Kasumi-1 (cell line): ENCODE measurements at regions not wholly inside any gene's neighbourhood (a gene's known extent, or its start where the extent isn't known, plus 50 kb on each side); places are given as distances from the start of the nearest gene placed in this dataset.
"Not testable (repeated sequence)": the region's sequence is repeated elsewhere in the genome, so short reads cannot be mapped to it uniquely, and the experiment has no call there.

Source experiments
- DNase-seq, 2 experiments: peaks; one replicate each; lab custom pipeline; 2025; lab: John Stamatoyannopoulos, UW

- DNase-seq = no peak
Measured at GRCh38 chr2:121049950-121050585, 234.9 kb downstream of the TFCP2L1 start.

DNA sequence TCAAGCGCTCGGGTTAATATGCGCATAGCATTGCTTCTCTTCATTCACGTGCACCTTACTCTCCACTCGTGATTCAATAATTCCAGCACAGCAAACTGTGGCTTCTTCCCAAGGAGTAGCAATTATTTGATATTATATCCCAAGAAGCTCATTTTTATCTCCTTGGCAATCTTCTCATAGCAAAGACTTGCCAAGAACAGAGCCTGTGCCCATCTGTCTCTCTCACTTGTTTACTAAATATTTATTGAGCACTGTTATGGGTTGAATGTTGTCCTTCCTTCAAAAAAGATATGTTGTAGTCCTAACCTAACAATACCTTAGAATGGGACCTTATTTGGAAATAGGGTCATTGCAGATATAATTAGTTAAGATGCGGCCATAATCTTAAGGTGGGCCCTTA is 233.7 kb downstream of the TFCP2L1 start:
- no peak for DNase-seq

- DNase-seq = no peak
Measured at GRCh38 chr2:121052023-121052422, 233.0 kb downstream of the TFCP2L1 start.

DNA sequence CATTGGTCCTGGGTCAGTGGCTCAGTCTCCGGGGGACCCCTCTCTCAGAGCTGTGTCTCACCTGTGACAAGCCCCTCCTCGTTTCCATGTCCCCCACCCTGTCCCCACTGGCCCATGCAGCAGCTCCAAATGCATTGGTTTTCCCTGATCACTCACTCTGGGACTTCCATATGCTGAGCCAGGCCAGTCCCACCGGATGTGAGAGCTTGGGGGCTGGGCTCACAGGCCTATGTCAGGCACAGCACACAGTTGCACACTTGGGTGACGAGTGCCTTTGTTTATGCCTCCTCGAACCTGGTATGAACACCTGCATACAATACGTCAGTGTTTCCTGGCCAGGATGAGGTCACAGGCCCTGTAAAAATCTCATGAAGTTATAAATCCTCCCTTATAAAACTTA is 232.5 kb downstream of the TFCP2L1 start:
- no peak for DNase-seq

DNA sequence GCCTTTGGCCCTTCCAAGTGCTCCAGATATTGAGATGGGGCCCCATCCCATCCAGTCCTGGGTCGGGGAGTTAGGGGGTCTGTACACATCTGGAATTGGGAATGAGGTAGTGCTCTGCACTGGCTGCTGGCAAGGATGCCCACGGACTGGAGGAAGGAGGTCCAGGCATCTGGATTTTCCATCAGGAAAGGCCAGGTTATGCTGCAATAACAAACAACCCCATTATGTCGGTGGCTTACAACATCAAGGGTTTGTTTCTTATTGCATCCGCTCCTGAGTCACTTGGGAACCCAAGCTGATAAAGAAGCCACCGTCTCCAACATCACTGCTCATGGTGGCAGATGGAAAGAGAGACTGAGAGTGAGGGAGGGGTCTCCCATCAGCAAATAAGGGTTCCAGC is 229.9 kb downstream of the TFCP2L1 start:
- DNase-seq = no peak

DNA sequence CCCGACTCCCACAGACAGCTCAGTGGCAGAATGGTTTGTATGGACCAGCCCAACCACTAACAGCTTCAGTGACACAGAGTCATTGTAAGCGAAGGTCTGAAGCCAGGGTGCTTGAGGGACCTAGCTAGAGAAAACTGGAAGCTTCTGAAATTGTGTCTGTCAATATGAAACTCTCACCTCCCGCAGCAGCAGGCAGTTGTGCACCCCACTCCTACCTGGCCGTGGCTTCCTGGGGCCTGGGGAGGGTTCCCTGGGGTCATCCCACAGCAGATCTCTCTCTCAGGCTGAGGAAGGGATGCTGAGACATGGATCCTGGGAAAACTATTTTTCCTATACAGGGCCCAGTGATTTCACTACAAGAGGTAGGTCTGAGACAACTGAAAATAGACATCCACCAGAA is 229.5 kb downstream of the TFCP2L1 start:
- no peak for DNase-seq

- no peak for DNase-seq
Measured at GRCh38 chr2:121058852-121059558, 226.0 kb downstream of the TFCP2L1 start.

GRCh38 chr2:121059651-121060649 is 225.1 kb downstream of the TFCP2L1 start:
- no peak for DNase-seq

- no peak for DNase-seq
Measured at GRCh38 chr2:121061633-121062032, 223.4 kb downstream of the TFCP2L1 start.

DNA sequence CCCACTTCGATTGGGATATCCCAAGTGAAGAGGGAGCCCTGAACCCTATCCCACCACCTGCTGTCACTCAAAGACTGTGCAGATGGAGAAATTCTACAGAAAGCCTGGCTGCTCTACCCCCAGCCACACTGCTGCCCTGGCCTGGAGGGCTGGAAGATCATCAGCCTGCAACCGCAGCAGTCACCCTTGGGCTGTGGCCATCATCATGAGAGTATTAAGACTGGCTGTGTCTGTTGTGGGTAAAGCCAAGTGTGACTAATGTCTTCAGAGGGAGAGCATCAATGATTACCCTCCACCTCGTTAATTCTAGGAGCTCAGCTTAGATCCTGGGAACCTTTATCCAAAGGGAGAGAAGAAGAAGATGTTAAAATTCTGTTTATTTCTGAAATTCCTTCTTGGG is 221.5 kb downstream of the TFCP2L1 start:
- DNase-seq = no peak

DNA sequence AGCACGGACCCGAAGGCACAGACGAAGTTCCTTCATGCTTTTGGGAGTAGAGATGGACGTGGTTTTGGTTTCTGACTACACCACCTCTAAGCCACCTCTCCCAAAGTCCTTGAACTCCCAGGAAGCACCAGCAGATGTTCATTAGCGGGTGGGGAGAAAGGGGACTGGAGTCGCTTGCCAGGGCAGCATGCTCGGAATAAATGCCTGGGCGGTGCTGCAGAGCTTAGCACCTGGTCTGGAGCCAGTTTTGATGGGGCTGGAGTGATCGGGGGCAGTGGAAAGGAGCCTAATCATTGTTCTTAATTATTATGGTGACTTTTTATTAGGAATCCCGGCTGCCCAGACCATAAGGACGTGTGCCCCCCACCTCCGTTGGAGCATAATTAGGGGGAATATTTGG is 220.8 kb downstream of the TFCP2L1 start:
- no peak for DNase-seq

- DNase-seq = no peak
Measured at GRCh38 chr2:121065239-121065638, 219.8 kb downstream of the TFCP2L1 start.

DNA sequence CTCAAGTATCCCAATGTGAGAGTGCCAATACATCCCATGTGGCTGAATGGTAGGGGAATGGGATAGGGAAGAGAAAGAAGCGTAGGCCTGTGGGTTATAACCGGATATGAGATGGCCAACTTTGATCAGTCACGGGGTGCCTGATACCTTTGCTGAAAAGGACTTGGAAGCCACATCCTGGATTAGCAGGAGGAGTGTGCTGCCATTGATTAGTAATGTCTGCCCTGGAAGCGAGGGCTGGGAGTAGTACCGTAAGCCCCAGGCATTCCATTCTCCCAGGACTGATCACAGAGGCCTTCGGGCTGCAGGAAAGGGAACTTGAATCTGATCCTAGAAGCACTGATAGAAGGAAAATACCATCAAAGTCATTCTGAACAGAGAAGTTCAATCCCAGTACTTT is 218.5 kb downstream of the TFCP2L1 start:
- DNase-seq = no peak

DNA sequence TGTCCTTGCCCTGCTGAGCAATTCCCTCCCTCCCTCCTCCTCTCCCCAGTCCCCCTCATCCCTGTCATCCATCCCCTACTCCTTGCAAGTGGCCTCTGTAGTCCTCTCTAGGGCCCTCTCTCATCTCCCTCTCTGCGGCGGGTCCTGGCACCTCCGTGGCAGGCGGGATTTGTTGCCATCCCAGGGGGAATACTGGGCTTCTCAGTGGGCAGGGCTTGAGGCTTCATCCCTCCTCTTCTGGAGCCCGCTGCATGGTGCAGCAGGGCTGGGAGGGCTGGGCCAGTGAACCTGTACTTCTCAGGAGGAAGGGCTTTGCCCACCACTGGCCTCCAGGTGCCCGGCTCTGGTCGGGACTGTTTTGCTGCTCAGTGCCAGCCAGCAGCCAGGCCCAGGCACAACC is 216.2 kb downstream of the TFCP2L1 start:
- DNase-seq = no peak

DNA sequence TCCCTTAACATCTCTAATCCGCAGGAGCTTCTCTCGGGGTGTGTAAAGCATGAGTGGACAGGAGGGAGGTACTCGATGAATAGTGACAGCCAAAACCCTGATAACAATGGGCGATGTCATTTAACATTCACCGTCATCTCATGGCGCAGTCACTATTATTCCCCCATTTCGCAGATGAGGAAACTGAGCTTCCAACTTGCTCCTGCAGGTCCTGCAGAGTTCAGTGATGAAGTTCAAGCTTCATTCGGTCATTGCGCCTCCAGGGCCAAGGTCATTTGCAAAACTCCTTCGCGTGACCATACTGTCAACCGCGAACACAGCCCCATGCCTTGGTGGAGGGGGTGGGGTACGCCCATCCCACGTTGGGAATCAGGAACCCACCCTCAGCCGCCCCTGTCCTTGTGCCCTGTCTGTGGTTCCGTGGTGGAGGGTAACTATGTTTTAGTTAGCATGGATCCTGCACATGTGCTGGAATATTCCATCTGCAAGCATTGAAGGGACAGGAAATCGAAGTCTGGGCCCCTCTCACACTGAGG is 215.5 kb downstream of the TFCP2L1 start:
- no peak for DNase-seq

DNA sequence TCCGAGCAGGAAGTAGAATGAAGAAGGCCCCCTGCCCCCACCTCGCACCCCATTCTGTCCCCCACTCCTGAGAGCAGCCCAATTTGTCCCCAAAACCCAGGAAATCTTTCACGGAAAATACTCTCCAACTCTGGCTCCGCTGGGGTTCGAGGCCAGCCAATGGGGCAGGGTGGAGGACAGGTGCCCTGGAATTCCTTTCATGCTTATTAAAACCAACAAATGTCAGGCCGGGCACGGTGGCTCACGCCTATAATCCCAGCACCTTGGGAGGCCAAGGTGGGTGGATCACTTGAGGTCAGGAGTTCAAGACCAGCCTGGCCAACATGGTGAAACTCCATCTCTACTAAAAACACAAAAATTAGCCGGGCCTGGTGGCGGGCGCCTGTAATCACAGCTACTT is 214.9 kb downstream of the TFCP2L1 start:
- DNase-seq = not testable (repeated sequence)

GRCh38 chr2:121071034-121071504 is 213.9 kb downstream of the TFCP2L1 start:
- DNase-seq = peak; percentile 15 to 39

DNA sequence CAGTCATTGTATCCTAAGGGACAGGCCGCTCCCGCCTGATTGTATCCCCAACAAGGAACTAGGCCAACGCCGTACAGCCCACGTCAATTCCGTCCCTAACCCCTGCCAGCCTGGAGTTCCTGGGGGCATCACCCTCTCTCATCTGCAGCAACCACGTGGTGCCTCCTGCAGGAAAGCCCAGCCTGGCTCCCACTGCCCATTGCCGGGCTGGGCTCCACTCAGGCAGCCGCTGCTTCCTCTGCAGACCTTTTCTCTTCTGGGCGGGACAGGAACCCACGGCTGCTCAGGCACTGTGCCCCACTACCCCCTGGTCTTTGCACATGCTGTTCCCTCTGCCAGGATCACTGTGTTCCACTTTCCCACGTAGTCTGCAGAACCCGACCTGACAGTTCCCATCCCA is 212.2 kb downstream of the TFCP2L1 start:
- no peak for DNase-seq

DNA sequence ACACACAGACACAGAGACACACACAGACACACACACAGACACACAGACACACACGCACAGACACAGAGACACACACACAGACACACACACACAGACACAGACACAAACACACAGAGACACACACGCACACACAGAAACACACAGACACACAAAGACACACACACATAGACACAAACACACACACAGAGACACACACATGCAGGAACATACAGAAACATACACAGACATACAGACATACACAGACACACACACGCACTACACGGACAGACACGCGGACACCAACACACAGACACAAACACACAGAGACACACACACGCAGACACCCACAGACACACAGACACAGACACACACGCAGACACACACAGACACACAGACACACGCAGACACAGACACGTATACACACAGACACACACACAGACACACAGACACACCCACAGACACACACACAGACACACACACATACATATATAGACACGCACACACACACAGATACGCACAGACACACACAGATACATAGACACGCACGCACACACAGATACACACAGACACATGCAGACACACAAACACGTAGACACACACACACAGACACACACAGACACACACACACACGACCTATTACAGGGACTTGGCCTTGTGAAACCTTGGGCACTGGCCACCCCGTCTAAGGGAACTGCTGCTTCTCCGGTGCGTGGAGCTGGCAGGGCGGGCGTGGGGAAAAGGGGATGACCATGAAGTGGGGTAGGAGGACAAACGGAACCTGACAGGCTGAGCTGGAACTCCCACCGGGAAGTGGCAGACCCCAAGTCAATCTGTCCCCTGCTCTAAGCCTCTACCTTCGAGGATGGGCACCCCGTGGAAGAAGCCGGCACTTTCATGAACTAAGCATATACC is 211.4 kb downstream of the TFCP2L1 start:
- no peak for DNase-seq

DNA sequence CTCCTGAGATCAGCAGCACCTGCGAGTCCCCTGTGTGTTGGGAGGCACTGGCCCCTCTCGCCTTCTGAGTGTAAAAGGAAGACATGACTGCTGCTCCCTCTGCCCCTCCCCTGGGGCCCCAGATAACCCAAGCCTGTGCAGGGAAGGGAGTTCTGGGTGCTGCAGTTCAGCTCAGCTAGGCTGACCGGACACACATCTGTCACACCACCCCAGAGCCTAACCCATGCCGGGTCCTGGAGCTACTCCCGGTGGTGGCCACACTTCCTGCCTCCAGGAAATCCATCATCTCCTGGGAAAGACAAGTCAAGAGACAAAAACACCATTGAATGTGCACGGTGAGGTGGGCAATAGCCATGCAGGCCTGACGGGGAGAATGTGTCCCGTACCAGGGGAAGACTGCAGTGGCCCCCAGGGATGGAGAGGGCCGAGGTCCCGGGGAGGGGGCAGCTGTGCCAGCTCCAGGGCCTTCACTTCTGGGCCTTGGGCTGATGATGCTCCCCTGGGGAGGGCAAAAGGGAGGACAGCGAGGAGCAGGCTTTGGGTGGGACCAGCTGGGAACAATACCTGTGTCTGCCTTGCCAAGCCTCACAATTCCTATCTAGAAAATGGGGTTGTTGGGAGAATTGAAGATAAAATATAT is 210.6 kb downstream of the TFCP2L1 start:
- no peak for DNase-seq
